COLO668 (cell line): ENCODE measurements at regions not wholly inside any gene's neighbourhood (a gene's known extent, or its start where the extent isn't known, plus 50 kb on each side); places are given as distances from the start of the nearest gene placed in this dataset.

ENCODE experiments used
- DNase-seq: peaks from one replicate; lab custom pipeline; 2025; ENCODE audit not compliant: unreplicated experiment; lab: John Stamatoyannopoulos, UW

DNA sequence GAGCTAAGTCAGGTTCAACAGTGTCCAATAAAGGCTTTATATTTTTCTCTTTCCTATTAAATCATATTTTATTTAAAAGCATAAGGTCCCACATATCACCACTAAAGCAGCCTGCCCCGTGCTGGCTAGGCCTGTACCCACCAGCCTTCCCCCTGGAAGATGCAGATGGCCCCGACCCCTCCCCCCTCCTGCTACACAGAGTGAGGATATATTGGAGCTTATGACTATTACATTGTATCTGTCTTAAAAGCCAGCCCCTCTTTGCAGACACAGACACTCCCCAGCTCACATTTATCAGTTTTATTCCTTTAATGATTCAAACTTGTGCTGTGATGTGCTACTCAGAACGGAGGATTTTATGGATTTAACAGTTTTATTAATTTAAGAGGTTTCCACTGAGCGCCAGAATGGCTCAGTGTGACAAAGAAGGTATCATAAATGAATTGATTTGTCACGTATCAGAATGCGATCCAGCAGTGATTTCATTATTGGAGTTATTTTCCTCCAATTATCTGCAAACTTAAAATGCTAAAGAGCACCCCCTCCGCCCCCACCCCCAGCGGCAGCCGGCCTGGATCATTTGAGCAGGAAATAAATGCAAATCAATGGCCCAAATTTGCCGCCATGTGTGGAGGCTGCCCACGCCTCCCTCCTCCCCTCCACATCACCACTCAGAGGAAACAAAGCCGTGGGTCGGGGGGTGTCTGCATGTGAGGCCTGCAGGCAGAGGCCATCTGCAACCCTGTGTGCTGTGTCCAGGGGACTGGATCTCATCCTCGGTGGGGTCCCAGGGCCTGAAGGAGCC, 72.6 kb upstream of the ZMIZ1 start:
- DNase-seq: no peak

DNA sequence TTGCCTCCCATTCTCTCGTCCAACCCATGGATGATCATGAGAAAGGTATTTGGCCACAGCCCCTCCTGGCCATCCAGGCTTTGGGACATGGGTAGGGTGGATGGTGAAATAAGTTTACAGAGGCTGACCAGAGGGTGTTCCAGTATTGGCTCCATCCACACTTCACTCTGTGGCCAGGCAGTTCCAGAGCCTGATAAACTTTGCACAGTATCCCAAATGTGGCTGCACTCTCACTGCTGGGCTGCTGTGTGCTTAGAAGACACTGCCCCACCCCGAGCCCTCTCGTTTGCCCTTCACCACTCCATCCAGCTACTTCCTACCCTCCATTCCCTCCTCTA, 72.0 kb upstream of the ZMIZ1 start:
- no peak for DNase-seq

DNA sequence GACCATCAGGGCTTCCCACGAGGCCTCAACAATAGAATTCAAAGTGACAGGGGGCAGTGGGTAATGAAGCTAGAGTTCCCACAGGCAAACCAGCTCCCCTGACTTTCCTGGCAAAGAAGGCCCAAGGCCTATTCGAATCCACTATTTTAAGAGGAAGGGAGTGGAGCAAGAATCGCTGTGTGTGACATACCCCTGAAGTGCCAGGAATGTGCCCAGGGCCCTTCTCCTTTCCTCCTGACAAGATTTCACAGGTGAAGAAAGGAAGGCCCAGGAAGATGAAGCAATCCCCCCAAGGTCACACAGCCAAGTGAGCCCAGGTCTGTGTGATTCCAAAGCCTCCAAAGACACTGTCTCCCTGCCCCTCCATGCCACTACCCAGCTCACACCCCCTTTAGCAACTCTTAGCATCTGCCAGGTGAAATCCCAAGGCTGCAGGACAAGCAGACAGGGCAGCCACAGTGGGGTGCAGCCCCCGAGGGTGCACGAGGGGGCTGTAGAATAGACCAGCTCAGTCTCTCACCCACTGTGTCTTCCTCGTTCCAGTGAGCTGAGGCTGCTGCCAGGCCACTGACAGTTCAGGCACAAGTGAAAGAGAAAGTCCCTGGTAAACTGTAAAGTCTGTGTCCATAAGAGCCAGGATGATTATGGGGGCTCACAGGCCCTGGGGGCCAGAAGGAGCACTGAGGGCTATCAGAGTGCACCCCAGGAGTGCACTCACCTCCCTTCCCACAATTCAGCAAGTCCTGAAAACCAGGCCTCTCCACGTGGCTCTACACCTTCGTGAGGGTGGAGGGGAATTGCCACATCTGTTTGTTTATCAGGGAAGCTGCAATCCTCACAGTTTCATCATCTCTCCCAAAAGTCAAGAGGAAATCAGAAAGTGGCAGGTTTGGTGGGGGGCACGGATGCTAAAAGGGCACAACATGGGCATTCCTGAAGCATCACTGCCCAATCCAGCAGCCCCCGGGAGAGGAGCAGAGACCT, 70.8 kb upstream of the ZMIZ1 start:
- DNase-seq: no peak

DNA sequence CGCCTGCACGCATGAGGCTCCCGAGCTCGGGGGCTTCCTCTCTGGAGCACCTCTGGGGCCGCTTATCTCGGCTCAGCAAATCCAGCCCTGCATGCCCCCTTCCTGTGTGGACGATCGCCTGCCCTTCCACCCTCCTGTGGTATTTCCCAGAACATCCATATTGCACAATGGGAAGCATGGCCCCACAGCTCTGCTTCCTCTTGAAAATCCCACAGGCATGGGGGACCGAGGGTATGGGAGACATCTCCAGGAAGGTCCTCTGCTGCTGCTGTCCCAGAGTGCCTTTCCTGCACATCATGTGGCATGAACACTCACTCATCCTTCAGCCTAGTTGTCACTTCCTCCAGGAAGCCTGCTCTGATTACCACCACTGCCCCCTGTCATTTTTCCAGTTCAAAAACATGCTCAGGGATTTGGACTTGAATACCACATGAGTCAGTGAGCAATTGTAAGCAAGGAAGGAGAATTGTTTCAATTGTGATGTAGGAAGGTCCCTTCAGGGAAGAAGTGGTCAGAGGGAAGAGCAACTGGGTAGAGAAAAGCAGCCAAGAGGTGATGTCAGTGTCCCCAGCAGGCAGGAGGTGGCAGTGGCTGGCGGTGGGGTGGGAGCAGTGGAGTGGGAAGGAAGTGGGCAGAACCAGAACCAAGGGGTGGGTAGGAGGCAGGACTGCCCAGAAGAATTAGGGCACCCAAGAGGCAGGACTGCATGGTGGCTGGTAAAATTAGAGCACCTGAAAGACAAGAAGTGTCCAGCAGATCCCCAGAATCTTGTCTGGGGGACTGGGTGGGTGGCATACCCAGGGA, 67.5 kb upstream of the ZMIZ1 start:
- no peak for DNase-seq

DNA sequence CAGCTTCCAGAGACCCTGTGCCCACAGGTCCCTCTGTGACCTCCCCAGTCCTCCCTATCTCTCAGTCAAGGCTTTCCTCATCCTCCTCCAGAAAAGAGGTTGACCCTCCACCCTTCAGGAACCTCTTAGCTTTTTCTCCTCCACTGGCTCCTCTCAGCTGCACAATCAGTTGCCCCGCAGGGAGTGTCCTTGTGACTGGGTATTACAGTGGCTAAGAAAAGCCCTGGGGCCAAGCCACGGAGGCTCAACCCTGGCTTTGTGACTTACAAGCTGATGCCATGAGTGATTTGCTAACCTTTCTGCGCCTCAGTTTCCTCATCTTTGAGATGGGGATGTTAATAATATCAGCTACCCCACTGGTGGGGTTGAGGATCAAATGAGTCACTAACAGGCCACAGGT, 66.4 kb upstream of the ZMIZ1 start:
- no peak for DNase-seq

DNA sequence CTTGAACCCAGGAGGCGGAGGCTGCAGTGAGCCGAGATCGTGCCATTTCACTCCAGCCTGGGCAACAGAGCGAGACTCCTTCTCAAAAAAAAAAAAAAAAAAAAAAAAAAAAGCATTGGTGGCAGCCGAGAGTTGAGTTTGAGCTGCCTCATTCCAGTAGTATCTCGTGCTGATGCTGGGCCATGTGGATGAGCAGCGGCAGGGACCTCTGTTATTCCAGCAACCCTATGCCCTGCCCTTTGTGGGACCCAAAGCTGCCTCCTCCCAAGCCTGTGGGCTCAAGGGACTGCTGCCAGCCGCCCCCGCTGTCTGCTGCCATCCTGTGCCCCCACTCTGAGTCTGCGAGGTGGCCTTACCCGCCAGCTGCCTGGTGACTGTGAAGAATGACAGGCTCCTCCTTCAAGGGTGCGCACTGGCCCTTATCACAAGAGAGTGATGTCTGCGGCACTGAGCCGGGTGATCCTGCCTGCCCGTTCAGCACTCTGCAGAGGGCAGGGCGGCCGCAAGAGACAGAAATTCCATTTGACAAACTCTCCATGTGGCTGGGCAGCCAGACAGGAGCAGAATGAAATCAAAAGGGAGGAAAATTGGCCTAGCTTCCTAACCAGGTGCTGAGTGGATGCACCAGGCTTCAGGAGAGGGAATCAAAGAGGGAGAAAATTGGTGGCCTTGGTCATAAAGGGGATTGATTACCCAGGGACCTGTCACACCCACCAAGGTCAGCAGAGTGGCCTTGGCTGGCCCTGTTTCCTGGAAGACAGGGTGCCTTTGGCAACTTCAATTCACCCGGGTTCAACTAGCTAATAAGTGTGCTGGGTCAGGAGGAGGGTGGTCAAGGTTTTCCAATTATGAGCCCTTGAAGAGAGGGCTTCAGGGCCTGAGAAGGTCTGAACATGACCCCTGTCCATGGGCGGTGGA, 65.3 kb upstream of the ZMIZ1 start:
- no peak for DNase-seq

DNA sequence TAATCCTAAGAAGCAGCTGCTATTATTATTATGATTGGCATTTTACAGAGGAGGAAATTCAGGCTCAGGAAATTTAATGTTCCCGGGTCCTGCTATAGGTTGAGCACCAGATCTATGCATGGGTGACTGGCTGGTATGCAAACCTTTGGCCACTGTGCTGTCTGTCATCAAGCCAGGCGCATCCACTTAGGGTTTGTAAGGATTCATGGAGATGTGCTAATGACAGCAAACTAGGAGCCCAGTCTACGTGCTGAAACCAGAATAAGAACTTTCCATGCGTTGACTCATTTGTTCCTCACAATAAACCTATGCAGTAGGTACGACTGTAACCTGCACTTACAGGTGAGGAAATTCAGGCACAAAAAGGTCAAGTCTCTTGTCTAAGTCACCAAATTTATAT, 64.5 kb upstream of the ZMIZ1 start:
- DNase-seq: no peak

DNA sequence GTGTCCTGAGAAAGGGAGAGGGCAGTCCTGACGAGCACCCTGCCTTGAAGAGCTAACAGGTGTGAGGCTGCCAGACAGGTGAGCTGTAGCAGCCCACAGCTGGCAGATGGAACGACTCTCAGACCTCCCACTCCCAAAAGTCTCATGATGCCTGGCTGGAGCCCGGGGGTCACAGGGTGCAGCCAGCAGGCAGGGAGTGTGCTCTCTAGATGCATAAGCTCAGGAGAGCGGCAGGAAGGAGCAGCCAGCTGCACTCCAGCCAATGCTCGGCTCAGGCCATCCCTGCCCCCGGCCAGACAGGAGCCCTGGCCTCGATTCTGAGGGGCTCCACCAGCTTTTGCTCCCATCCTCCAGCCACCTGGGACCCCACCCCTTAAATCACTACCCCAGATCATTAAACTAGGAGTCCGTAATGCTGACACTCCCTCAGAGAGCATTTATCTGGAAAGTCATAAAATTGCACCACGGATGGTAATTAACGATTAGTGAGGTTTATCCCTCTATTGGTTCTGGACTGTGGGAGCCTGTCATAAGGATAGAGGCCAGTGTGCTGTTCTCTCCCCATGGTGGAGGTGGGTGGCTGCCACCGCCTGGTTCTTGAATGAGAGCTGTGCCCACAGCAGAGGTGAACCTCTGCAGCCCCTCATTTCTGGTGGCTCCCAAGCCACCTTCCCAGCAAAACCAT, 63.5 kb upstream of the ZMIZ1 start:
- no peak for DNase-seq

DNA sequence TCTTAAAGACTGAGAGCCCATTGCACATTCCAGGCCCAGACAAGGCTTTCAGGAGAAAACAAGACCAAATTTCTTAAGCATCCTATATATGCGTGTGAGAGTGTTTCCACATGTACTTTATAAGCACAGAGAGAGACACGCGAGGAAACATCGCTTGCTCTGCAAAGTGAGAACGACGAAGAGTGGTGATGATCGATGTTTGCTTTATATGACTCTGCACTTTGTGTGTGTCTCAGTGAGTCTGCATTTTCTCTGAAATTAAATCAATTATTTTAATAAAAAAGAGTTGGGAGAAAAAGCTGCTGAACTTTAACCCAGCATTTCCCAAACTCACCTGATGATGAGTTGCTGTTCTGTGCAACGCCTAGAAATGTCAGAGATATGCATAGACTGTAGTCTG, 61.7 kb upstream of the ZMIZ1 start:
- DNase-seq: no peak

DNA sequence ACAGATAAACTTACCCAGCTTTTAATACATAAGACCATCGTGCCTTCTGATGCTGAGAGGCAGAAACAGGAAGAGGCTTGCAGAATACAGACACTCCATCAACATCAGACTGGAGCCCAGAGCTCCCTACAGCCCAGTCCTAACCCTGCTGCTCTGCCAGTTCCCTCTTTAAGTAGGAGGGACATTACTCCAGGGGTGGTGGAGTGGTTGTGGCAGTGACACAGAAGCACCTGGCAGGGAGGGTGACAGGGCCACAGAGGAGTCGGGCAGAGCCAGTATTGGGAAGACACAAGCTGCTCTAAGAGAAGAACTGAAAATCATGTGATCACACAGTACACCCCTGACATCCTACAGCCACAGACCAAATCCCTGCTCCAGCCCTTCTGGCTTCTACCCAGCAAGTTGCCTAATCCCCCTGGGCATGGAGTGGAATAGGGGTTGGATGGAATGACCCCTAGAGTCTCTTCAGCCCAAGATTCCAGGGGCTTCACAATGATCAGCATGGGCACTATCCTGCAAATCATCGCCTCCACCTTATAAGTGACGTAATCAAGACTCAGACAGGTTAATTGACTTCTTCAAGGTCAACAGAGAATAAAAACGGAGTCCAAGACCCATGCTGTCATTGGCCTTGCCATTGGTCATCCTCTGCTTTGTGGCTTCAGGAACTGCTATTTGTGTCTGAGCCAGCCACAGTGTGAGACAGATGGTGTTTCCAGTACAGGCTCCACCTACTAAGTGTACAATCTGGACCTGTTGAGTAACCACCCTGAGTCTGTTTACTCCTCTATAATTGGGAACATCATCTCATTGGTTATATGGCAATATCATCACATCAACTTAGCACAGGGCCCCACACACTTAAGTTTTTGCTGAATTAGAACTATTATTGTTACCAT, 61.1 kb upstream of the ZMIZ1 start:
- DNase-seq: no peak

DNA sequence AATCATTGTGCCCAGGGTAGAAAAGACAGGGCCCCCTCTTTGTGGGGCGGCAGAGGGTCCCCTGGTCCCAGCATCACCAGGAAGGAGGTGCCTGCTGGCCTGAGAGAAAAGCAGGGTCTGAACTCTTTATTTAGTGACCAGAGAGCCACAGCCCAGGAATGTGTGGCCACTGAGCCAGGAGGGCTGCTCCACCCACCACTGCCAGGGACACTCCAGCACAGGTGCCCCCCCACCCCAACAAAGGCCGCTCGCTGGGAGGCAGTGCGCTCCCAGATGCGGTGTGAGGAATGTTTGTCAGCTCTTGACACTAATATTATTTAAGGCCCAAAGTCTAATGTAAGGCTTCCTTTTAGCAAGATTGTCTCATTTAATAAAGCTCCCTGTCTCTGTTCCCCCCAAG, 59.6 kb upstream of the ZMIZ1 start:
- DNase-seq: no peak

DNA sequence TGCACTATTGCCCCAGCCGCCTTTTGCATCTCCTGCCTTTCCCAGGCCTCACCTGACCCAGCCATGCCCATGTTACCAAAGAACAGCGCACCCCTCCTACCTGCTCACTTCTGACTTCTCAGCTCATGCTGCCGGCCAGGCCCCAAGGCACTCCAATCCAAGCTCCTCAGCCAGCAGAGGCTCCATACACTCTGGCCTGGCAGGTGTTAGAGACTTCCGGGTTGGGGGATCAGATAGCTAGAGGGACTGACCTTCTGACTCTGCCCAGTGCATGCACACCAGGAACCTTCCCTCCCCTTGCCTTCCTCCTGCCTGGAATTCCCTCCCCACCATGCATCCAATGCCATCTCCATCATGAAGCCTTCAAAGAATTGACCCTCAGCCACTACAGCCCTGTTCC, 56.2 kb upstream of the ZMIZ1 start:
- DNase-seq: no peak

DNA sequence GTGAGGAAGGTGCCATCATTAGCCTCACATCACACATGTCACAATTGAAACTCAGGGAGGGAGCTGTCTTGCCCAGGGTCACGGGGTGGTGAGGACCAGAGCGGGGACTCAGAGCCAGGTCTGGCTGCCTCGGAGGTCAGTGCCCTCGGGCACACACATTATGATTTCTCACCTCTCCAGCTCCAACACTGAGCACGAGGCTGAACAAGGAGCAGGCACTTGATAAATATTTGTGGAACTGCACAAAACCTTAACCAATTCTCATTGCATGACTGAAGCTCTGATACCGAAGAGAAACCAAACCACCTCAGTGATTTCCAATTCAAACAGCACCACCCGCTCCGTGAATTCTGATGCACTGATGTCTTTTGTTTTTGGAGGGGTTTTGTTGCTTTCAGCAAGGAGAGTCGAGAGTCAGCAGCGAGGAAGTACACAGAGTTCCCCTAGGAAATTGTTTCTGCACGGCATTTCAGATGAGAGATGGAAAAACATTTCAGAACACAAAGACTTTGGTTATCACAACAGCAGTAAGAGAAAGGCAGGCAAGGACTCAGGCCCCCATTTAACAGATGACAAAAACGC, 55.3 kb upstream of the ZMIZ1 start:
- DNase-seq: no peak

DNA sequence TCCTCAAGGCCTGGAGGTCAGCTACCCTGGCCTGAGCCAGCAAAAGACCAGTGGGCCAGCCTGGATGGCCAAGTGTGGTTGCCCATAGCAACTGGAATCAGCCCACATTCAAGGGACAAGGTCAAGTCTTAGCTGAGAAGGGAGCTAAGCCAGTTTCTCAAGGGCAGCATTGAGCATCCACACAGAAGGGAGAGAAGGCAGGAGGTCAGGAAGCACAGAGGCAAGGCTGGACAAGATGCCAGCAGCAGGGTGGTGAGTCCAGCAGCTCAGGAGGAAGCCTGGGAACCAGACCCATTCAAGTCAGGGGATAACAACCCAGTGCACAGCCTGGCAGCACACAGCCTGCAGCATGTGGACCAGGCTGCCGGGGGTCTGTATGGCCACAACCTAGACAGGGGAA, 54.0 kb upstream of the ZMIZ1 start:
- no peak for DNase-seq

DNA sequence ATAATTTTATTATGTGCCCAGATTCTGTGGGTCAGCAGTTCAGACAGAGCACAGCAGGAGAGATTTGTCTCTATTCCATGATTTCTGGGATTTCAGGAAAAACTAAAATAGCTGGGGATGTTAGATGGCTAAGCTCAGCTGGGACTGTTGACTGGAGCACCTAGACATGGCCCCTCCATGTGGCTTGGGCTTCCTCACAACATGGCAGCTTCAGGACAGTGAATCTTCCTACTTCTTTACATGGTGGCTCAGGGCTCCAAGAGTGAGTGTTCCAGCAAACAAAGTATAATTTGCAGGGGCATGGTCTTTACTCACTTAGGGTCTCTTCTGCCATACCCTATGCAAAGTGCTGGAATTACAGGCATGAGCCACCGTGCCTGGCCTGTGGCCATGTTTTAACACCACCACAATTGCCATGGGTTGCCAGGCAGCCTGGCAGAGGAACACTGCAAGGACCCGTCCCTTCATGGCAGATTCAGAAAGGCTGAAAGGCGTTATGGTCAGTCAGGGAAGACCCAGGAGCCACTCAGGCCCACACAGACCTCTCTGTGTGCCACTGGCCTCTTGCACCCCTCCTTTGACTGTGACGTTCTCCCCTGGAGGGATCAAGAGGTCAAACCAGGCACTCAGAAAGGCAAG, 50.8 kb upstream of the ZMIZ1 start:
- DNase-seq: no peak

DNA sequence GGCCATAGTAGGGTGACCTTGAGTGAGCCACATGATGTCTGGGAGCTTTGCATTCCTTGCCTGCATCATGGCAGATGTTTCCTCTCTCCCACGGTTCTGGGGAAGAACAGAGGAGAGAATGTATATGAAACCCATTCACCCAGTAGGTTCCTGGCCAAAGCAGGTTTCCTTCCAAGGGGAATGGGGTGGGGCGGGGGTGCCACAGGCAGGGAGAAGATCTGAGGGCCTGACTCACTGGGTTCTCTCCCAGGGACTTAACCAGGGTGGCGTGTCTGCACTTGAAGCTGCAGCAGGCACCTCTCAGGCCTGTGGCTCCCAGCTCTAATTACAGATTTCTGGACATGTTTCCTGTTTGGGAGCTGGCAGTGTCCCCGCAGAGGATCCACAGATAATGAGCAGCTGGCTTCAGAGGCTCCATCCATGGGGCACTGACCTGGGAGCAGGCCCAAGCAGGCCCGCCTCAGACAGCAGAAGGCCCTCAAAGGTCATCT, 50.2 kb upstream of the ZMIZ1 start:
- peak; percentile 13 for DNase-seq
